ENCODE measurements at regions not wholly inside any gene's neighbourhood (a gene's known extent, or its start where the extent isn't known, plus 50 kb on each side); places are given as distances from the start of the nearest gene placed in this dataset.
"Not testable (repeated sequence)": the region's sequence is repeated elsewhere in the genome, so short reads cannot be mapped to it uniquely, and the experiment has no call there.

DNA sequence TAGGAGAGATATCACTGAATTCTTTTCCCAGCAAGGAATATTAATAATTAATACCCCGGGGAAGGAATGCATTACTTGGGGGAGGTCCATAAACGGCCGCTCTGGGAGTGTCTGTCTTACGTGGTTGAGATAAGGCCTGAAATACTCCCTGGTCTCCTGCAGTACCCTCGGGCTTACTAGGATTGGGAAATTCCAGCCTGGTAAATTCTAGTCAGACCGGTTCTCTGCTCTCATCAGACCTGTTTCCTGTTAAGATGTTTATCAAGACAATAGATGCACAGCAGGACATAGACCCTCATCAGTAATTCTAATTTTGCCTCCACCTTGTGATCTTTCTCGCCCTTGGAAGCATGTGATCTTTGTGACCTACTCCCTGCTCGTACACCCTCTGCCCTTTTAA lies 162.8 kb upstream of the KCND2 start:
- no peak for DNase-seq

DNA sequence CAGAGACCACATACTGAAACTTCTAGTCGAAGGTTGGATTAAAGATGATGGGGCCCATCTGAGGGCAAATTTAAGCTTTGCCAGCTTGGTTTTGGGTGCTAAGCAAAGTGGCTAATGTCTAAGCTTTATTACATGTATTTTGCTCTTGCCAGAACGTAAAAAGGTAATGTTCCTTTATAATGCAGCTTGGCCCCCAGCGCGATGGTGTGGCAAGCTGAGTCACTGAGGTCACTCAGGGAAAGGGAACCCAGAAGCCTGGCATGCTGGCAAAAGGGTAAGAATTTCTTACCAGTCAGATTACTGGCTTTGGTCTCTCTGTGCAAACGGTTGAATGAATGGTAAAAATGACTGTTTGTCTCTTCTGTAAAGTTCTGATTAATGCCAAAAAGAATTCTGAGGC lies 158.3 kb upstream of the KCND2 start:
- no peak for DNase-seq

DNA sequence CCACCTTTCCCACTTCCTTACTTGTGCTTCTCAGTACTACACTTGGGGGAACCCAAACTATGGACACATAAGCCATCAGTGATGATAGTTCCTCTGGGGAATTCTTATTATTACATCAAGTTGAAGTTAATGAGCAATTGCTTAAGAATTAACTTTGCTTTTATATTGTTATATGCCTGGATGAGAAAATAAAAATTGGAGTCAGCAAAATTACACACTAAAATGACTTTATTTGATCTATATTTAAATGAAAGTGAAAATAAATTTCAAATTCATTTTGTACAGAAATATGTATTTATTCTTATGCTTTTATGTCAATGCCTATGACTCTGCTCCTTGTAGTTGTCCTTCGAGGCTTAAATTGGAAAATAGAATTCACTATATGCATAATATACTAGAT lies 149.4 kb upstream of the KCND2 start:
- DNase-seq, result no peak

DNA sequence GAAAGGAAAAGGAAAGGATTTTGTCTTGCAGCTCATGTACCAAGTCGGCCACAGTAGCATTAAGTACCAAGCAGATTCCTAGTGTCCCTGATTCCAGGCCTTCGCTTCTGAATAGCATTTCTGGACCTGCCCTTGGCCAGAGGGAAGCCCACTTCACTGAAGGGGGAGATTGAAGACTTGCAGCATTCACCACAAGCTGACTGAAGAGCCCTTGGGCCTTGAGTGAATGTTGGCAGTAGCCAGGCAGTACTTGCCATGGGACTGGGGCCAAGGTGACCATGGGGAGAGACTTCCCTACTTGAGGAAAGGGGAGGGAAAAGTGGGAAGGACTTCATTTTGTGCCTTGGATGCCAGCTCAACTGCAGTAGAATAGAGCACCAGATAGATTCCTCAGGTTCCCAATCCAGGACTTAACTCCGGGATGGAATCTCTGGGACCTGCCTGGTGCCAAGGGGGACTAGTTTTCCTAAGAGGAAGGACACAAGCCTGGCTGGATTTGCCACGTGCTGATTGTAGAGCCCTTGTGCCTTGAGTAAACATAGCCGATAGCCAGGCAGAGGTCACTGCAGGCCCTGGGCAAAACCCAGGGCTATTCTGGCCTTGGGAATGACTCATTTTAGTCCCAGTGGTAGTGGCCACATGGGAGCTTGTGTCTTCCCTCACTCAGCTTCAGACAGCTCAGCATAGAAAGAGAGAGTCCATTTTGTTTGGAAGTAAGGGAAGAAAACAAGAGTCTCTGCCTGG lies 141.7 kb upstream of the KCND2 start:
- DNase-seq, result no peak

DNA sequence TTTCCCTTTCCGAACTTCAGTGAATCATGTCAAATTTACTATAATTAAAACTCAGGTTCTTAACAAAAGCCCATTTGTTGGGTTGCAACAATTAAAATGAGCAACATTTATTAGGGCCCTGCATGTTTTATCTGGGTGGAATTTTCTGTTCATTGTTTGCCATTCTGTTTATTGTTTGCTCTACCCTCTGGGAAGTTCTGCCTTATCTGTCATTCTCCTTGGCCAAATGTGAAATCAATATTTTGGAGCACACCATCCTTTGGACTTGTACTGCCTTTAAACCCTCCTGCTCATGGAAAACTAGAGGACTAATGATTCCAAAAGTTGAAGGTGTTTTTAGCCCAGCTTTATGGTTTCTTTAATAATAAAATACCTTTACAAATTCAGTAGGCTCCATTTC lies 134.5 kb upstream of the KCND2 start:
- no peak for DNase-seq

DNA sequence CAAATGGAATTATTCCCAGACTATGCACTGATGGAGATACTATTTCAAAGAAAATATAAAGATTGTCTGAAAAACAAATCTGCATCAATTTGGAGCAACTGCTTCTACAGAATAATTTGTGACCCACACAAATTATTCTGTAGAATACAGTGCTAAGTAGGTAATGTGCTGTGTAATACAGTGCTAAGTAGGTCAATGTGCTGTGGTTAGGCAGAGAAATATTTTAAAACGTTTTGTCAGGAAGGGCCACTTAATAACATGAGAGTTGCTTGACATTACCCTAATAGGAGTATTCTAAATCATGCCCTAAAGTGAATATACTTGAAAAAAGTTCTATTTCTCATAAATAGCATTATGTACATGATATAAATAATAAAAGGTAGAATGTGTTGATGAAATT lies 116.5 kb upstream of the KCND2 start:
- no peak for DNase-seq

DNA sequence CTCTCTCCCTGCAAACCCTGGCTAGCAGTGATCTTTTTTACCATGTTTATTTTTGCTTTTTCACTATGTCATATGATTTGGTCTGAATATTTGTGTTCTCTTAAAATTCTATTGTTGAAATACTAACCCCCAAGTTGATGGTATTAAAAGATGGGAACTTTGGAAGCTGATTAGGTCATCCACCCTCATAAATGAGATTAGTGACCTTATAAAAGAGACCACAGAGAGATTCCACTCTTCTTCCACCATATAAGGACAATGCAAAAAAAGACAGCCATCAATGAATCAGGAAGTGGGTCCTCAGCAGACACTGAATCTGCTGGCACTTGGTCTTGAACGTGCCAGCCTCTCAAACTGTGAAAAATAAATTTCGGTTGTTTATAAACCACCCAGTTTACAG lies 112.8 kb upstream of the KCND2 start:
- no peak for DNase-seq

DNA sequence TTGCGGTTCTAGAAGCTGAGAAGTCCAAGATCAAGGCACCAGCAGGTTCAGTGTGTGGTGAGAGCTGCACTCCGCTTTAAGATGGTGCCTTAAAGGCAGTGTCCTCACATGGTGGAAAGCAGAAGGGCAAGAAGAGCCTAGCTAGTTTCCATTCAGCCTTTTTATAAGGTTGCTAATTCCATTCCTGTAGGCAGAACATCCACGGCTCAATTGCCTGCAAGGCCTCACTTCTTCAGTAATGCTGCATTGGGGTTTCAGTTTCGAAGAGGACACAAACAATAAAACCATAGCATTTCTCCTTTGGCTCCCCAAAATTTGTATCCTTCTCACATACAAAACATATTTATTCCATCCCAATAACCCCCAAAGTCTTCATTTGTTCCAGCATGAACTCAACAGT lies 109.5 kb upstream of the KCND2 start:
- no peak for DNase-seq

DNA sequence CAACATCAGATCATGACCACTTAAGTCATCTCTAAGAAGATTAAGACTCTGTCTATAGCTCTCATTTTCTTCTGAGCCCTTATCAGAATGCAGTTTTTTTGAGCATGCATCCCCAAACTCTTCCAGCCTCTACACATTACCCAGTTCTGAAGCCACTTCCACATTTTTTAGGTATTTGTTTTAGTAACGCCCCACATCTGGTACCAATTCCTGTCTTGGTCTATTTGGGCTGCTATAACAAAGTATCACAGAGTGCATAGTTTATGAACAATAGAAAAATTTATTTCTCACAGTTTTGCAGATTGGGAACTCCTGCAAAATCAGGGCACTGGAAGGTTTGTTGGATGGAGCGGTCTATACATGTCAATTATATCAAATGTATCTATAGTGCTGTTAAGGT lies 107.7 kb upstream of the KCND2 start:
- DNase-seq, result no peak

DNA sequence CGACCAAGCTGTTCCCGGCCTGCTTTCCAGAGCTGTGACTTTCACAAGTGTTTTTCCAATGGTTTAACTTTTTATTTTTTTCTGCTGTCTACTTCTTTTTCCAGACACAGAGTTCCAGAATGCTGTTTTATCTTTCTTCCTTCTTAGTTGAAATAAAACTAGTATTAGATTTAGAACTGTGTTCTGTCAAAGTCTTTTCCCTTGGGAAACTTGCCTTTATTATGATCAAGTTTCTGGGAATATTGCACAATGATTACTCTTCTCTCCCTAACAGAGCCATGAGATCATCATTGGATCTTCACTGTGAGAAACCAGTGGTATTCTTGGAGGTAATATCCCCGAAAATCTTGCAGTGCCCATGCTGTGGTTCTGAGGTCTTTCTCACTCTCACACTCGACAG lies 104.9 kb upstream of the KCND2 start:
- no peak for DNase-seq

DNA sequence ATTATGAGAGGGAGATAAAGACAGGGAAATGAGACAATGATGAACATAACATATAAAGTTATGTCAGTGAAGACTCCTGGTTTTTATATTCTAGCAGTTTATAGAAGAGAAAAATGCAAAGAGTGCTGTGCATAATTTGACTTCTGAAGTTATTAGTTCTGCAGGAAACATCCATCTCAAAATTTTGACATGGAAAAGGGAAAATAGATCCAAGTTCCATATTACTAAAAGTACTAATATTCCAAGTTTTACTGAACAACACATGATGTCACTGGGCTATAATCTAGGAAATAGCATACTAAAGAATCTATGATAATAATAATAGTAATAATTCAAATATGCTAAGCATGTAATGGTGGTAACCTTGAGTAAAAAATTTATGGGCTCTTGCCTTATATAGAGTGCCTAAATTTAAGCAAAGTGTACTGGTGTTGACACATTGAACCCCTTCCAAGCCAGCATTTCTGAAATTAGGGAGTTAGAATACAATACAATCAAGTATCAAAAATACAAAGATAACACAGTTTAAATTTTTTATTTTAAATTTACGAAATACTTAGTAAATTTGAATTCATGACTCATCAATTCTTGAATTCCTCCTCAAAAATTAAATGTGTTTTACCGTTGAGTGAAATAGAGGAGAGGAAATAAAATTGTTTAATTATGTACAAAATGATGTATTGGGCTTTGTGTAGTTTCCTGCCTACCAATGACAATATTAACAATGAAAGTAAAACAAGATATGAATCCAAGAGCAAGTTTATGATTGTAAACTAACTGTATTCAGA lies 102.8 kb upstream of the KCND2 start:
- DNase-seq, result no peak

DNA sequence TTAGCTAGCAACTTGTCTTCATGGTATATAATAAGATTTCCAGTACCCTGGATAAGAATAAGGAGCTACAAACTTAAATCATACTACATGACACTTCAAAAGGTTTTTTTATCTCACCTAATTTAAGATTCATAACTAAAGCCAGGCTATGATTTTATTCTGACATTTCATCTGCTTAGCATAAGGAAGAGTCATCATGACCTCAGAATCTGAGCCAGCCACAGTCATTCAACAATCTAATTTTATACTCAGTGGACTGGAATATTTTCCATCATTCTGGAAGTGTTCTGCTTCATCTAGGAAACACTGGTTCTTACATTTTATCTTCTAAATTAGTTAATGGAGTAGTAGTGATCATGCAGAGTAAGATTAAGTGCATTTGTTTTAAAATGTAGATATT lies 102.1 kb upstream of the KCND2 start:
- DNase-seq, result no peak

DNA sequence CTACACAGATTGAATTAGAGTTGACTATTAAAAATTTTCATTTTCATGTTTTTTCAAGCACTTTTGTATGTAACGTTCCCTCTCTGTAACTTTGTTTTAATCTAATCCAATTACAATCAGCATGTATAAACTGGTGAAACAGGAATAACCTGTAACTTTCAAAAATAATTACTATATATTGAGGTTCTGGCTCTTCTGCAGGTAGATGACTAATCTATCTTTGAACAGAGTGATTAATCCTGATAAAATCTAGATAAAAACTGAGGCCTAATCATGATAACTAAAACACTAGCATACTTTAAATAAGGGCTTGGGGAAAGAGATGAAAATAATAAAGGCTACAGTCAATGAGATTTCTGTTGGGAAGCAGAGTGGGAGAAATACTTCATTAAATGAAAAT lies 101.6 kb upstream of the KCND2 start:
- no peak for DNase-seq

DNA sequence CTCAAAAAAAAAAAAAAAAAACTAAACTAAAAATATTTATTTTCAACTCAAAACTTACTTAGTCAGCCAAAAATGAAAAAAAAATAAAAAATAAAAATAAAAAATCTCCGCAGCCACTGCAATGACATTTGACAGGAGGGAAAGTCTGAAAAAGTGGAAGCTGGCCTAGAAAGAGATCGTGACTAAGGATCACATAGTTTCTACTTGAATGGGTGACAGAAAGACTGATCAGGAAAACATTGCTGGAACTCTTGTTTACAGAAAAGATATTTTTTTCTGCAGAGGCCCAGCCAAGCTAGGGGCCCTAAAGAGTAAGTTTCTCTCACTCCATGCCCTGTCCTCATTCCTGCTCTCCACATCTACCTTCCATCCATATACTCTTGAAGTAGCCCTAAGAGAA lies 92.8 kb upstream of the KCND2 start:
- no peak for DNase-seq

DNA sequence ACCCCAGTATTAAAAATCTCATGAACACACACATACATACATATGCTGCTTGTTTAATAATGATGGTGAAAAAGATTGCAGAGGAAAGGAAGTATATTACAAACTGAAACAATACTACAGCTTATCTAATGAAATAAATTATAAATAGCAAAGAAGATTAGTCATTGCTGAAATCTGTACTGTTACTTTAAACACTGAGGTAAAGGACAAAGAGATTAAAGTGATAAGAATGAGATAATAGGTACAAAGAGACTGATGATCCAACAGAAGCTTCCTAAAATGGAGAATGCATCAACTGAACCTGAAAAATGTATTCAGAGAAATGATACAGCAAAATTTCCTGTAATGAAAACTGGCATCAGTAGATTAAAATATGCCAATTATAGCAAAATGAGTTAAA lies 91.5 kb upstream of the KCND2 start:
- DNase-seq, result no peak

DNA sequence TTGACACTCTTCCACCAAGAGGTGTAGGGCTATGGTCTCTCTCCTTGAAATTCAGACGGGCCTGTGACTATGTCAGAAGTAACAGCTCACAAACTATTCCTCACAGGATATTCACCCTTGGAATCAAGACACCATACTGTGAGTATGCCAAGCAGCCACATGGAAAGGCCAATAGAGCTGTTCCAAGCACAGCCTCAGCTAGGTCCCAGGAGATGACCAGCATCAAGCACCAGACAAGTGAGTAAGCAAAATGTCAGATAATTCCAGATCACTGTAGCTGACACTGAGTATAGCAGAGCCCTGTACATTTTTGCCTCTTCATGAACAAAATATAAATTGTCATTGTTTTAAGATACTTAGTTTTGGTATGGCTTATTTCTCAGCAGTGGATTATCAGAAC lies 88.1 kb upstream of the KCND2 start:
- no peak for DNase-seq

DNA sequence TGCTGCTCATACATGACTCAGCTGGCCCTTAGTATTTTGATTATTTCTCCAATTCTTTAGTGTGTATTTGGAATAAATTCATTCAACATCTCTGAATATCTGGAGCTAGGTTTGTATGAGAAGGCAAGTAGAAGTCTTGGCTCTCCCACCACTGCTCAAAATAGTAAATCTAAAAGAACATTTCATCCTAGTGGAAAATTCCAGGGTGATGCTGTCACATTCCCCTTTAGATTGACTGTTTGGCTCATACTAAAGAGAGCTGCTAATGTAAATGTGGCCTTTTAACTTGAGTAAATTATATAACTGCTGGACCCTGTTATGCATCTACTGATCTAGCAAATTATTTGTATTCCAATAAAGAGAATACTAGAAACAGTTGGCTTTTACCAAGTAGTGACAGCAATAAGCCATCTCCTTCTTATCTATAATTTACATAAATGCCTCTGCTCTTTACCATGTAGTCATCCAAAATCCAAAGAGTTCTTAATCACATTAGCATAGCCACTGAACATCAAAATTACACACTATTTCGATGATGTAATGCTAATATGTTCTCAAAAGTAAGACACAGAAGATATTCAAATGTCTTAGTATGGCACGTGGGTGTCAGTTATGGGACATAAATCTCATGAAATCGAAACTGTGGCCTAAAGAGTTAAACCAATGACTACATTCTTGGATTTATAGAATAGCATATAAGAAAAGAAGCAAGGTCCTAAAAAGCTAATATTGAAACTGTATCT lies 86.9 kb upstream of the KCND2 start:
- no peak for DNase-seq

DNA sequence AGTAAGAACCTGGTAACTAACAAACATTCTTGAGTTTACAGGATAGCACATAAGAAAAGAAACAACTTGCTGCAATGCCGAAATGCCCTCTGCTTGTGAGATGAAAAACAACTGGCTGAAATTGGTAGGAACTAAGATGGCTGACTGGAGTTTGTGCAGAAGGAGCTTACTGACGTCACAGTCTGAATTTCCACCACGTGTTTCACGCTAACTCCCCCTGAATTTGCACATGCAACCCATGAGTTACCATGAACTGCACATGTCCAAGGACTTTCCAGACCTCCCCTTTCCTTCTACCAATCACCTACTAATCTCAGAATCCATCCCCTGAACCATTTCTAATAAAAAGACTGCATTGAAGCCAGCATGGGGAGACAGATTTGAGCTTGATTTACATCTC lies 86.3 kb upstream of the KCND2 start:
- no peak for DNase-seq

DNA sequence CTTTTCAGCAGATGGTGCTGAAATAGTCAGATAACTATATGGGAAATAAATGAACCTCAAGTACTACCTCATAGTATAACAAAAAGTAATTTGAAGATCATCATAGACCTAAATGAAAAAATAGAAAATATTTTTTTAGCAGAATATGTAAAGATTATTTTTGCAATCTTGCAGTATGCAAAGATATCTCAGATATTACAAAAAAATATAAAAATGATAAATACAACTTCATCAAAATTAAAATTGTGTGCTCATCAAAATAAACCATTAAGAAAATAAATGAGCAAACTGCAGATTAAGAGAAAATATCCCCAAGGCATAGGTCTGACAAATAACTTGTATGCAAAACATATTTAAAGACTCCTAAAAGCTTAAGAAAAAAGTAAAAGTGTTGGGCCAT lies 83.4 kb upstream of the KCND2 start:
- DNase-seq, result no peak

DNA sequence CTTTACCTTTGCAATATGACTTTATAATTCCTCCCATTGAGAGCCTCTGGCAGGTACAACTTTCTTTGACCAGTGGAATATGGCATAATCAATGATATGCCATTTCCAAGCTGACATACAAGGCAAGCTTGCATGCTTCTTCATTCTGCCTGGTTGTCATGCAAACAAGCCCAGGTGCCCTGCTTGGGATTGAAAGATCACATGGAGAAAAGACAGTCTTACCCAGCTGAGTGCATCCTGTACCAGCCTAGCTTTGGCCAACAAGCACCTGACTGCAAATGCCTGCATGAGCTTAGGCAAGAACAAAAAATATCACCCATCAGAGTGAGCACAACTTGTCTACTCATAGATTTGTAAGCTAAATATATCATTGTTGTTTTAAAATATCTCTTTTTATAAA lies 82.9 kb upstream of the KCND2 start:
- DNase-seq, result no peak

DNA sequence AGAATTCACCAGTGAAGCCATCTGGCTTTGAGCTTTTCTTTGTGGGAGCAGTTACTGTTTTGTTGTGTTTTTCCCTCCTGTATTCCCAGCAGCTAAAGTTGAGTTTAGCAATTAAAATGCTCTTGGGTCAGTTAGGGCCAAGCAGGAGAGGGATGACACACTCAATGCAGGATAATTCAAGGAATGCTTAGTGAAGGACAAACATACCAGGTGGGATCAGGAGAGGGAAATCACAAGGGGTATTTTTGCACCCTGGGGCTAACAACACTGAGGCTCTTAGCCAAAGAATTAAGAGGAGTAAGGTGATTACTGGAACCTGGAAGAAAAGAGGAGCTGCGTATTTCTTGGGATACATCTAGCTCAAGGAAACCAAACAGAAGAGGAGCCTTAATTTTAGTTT lies 82.4 kb upstream of the KCND2 start:
- DNase-seq, result no peak

DNA sequence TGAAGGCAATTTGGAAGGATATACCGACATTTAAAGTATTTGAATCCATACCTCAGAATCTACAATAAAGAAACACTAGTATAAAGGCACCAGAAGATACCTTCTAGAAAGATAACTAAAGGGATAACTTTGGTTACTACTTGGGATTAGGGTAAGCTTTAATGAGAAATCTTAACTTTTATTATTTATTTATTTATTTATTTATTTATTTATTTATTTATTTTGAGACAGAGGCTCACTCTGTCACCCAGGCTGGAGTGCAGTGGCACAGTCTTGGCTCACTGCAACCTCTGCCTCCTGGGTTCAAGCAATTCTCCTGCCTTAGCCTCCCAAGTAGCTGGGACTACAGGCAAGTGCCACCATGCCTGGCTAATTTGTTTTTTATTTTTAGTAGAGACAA lies 81.6 kb upstream of the KCND2 start:
- DNase-seq, result not testable (repeated sequence)

DNA sequence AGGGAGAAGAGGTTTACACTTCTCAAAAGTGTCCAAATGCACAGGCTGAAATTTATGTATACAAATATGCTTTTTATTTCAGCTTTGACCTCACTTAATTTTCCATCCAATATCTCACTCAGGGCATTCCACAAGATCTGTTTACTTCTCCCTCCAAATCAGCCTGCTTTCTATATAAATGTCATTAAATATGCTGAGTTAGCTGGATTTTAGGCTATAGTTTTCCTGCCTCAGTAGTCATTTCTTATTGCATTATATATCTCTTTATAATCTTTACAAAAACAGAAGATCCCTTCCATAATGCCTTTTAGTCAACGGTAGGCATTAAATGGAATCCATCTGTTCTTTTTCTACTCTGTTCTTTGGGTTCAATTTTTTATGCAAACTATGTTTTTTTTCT lies 71.7 kb upstream of the KCND2 start:
- DNase-seq, result no peak

DNA sequence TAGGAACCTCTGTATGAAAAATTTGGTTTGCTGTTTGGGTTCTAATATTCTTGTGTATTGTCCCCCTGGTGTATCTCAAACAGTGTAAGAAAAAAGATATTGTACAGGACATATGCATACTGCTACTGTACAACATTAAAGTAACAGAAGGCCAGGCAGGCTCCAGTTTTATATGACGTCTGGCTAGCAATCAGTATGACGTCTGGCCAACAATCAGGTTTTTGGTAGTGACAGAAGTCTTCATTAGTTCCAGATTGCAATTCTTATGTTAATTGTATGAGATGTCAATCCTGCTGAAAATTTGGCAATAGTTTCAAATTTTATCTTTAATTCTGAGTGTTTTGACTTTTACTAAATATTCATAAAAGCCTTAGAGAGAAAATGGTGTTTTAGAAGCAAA lies 67.9 kb upstream of the KCND2 start:
- no peak for DNase-seq
